ENCODE measurements at regions not wholly inside any gene's neighbourhood (a gene's known extent, or its start where the extent isn't known, plus 50 kb on each side); places are given as distances from the start of the nearest gene placed in this dataset.

DNA sequence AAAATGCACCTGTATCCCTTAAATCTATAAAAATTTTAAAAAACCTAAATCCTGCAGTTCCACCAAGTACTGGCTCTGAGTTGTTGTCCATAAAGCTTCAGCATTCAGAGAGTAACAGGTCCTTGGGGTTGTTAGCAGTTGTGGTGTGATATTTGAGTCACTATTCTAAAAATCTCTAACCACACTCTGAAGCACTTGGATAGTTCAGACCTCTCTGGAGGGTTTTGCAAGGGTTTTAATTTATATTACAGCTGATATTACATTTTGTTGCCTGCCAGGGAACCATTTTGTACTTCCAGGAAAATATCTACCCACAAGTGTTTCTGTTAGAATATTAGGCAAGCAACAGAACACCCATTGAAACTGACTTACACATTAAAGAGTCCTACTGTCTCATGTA, 255.6 kb downstream of the TBL1XR1 start:
- no peaks in the 10 kb centered on the region for H3K9me3 ChIP-seq (ENCODE audit: insufficient read depth, low read depth)
- intact Hi-C loops (cut with micrococcal nuclease; ENCODE audit: unreplicated experiment), result loop anchor here (5.0 to 10.0 kb wide), 2 partner anchors 256 to 1443 kb away; partner anchors contain the start of gene TBL1XR1
- no peak for DNase-seq
- ChIA-PET CTCF (no interaction called here), POLR2A (ENCODE audit: unreplicated experiment) (no interaction called here)
- no peak overlapping the region for H3K4me2 ChIP-seq
- H3K27me3 ChIP-seq (ENCODE audit: insufficient read depth, low read depth), result no peaks in the 10 kb centered on the region
- H3K9me2 ChIP-seq (ENCODE audit: insufficient read depth), result no peaks in the 10 kb centered on the region
- H3F3A ChIP-seq (ENCODE audit: insufficient read depth, low read depth), result no peaks in the 10 kb centered on the region
- H3K36me3 ChIP-seq (ENCODE audit: low read depth), result no peaks in the 10 kb centered on the region
- BruUV-seq (replicated peaks), result no TSS peak
- H3K27ac ChIP-seq, result no peak overlapping the region
- TF ChIP-seq, protein P1, sequence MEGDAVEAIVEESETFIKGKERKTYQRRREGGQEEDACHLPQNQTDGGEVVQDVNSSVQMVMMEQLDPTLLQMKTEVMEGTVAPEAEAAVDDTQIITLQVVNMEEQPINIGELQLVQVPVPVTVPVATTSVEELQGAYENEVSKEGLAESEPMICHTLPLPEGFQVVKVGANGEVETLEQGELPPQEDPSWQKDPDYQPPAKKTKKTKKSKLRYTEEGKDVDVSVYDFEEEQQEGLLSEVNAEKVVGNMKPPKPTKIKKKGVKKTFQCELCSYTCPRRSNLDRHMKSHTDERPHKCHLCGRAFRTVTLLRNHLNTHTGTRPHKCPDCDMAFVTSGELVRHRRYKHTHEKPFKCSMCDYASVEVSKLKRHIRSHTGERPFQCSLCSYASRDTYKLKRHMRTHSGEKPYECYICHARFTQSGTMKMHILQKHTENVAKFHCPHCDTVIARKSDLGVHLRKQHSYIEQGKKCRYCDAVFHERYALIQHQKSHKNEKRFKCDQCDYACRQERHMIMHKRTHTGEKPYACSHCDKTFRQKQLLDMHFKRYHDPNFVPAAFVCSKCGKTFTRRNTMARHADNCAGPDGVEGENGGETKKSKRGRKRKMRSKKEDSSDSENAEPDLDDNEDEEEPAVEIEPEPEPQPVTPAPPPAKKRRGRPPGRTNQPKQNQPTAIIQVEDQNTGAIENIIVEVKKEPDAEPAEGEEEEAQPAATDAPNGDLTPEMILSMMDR (conservative IDR thresholded peaks at IDR 0.05), result no peak
- no peak for TF ChIP-seq EZH2 (IDR thresholded peaks at IDR 0.05; ENCODE audit: low read depth)
- H3K4me1 ChIP-seq (replicated peaks; ENCODE audit: insufficient read depth), result no peaks in the 10 kb centered on the region; the same call in 1 of the 2 replicates
- H2AFZ ChIP-seq, result no peak overlapping the region
- no peaks in the 10 kb centered on the region for H4K20me1 ChIP-seq (ENCODE audit: insufficient read depth)
- no peaks in the 10 kb centered on the region for H3K79me2 ChIP-seq (ENCODE audit: low read depth)
- no peak overlapping the region for H3K4me3 ChIP-seq

DNA sequence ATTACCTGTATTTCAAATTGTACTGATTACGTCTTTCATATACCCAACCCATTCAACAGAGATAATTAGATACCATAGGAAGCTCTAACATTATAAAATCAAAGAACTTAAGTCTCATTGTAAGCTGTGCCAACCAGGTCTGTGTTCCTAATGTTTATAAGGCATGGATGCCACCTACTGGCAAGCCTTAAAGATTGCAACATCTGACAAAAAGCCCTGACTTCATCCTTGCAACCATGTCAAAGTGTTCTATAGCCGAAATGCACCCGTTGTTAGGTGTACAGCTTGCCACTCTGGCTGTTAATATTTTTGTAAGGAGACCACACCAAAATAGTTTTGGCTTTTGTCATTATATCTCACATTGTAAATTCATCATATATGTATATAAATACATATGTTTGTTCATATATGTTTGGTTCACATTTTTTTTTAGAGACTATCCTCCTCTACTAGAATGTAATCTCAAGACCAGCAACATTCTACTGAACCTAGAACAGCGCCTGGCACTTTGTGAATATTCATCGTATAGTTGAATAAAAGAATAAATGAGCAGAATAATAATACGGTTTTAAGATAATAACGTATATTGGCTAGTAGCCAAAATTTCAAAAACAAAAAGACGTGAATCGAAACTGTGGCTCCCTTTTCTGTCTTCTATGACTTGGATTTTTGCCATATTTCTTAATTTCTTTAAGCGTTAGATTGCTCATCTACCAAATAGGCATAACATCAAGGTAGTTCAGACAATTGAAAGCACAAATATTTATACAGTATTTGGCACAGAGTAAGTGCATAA, 258.1 kb downstream of the TBL1XR1 start:
- H3K4me3 ChIP-seq, result no peak overlapping the region
- CTCF ChIA-PET, result interaction anchor here (0.6 to 1.0 kb wide), 5 partner anchors 12 to 275 kb away, joined by 3 to 5 read pairs (median 3); no protein-coding TSS in a partner anchor

DNA sequence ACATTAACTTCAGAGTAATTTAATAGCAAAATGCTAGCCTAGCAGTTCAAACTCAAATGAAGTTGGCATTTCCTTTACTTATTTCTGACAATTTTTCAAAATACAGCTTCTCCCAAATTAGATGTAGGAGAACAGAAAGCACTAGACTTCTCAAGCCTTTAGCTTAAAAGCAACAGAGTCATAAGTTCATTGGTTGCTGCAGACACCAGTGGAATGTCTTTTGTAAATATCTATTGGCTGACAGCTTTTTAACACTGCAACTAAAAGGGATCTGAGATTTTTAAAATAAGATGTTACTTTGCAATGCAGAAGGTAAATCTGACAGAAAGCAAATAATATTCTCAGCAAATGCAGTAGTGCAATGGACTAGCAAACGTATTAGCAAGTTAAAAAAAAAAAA, 259.3 kb downstream of the TBL1XR1 start:
- Histone ChIP-seq H3K36me3 (ENCODE audit: low read depth) (no peaks in the 10 kb centered on the region), H3K4me2 (no peak overlapping the region), H3K79me2 (ENCODE audit: low read depth) (no peaks in the 10 kb centered on the region), H3F3A (ENCODE audit: insufficient read depth, low read depth) (no peaks in the 10 kb centered on the region), H3K9me3 (ENCODE audit: insufficient read depth, low read depth) (no peaks in the 10 kb centered on the region), H3K27me3 (ENCODE audit: insufficient read depth, low read depth) (no peaks in the 10 kb centered on the region), H3K27ac (no peak overlapping the region), H3K4me1 (replicated peaks; ENCODE audit: insufficient read depth) (no peaks in the 10 kb centered on the region; the same call in 1 of the 2 replicates), H3K9me2 (ENCODE audit: insufficient read depth) (no peaks in the 10 kb centered on the region), H4K20me1 (ENCODE audit: insufficient read depth) (no peaks in the 10 kb centered on the region), H3K4me3 (no peak overlapping the region), H2AFZ (no peak overlapping the region)
- DNase-seq, result no peak
- TF ChIP-seq, protein P1 (conservative IDR thresholded peaks at IDR 0.05), result no peak
- no peak for TF ChIP-seq EZH2 (IDR thresholded peaks at IDR 0.05; ENCODE audit: low read depth)
- CTCF ChIA-PET, result interaction anchor here (0.7 to 1.1 kb wide), 2 partner anchors 65 to 215 kb away, joined by 3 to 4 read pairs; no protein-coding TSS in a partner anchor
- no TSS peak for BruUV-seq (replicated peaks)
- POLR2A ChIA-PET (ENCODE audit: unreplicated experiment), result no interaction called here
- intact Hi-C loops (cut with micrococcal nuclease; ENCODE audit: unreplicated experiment), result loop anchor here (5.0 kb wide), 2 partner anchors 506 to 981 kb away; no protein-coding TSS in a partner anchor

More for the DNA sequence above, 258.1 kb downstream of the TBL1XR1 start:
- TF ChIP-seq EZH2 (IDR thresholded peaks at IDR 0.05; ENCODE audit: low read depth), result no peak
- TF ChIP-seq, protein P1 (conservative IDR thresholded peaks at IDR 0.05), result peak; percentile 98
- no peaks in the 10 kb centered on the region for H3K36me3 ChIP-seq (ENCODE audit: low read depth)
- intact Hi-C loops (cut with micrococcal nuclease; ENCODE audit: unreplicated experiment), result loop anchor here (1.0 to 5.0 kb wide), 6 partner anchors 67 to 982 kb away; no protein-coding TSS in a partner anchor
- H3K27ac ChIP-seq, result no peak overlapping the region
- no TSS peak for BruUV-seq (replicated peaks)
- no peak overlapping the region for H3K4me2 ChIP-seq
- POLR2A ChIA-PET (ENCODE audit: unreplicated experiment), result no interaction called here
- no peaks in the 10 kb centered on the region for H3F3A ChIP-seq (ENCODE audit: insufficient read depth, low read depth)
- no peaks in the 10 kb centered on the region for H4K20me1 ChIP-seq (ENCODE audit: insufficient read depth)
- no peak overlapping the region for H2AFZ ChIP-seq
- H3K9me3 ChIP-seq (ENCODE audit: insufficient read depth, low read depth), result no peaks in the 10 kb centered on the region
- no peaks in the 10 kb centered on the region for H3K79me2 ChIP-seq (ENCODE audit: low read depth)
- no peaks in the 10 kb centered on the region; the same call in 1 of the 2 replicates for H3K4me1 ChIP-seq (replicated peaks; ENCODE audit: insufficient read depth)
- H3K9me2 ChIP-seq (ENCODE audit: insufficient read depth), result no peaks in the 10 kb centered on the region
- H3K27me3 ChIP-seq (ENCODE audit: insufficient read depth, low read depth), result no peaks in the 10 kb centered on the region
- peak; percentile 47 to 76 for DNase-seq

All from PC-9 (cell line).